Lung (tissue), 11 donors: ENCODE measurements at regions not wholly inside any gene's neighbourhood (a gene's known extent, or its start where the extent isn't known, plus 50 kb on each side); places are given as distances from the start of the nearest gene placed in this dataset.

Experiments used
- ATAC-seq: fragments of 200-7000 bp; cut with Tn5 transposase; one replicate; pipeline ENCODE4 v1.9.1; 2020; ENCODE audit warnings: moderate number of reproducible peaks; ENCODE audit not compliant: insufficient read depth, low FRiP score
- DNase-seq, 3 donors: peaks; one replicate each; pipeline ENCODE4 v3.0.0-alpha.2; 2013 to 2017
- H3K27ac ChIP-seq, 2 donors: one replicate each; pipeline ENCODE4 v1.5.1; 2013; ENCODE audit warnings: mild to moderate bottlenecking in 2 of 2, moderate library complexity in 2 of 2, control low read depth in 1 of 2, inconsistent platforms in 1 of 2, low read depth in 1 of 2, low read length in 1 of 2
- H3K27me3 ChIP-seq, 3 donors: one replicate each; pipeline ENCODE4 v1.5.1; 2013; ENCODE audit warnings: low read length in 2 of 3; ENCODE audit not compliant: control insufficient read depth in 3 of 3, insufficient read depth in 3 of 3
- H3K36me3 ChIP-seq, 4 donors: one replicate each; pipeline ENCODE4 v1.5.1; 2013; ENCODE audit warnings: low read length in 4 of 4, mild to moderate bottlenecking in 1 of 4, moderate library complexity in 1 of 4; ENCODE audit not compliant: control insufficient read depth in 4 of 4, insufficient read depth in 4 of 4
- H3K4me1 ChIP-seq, 5 donors: one replicate each; pipeline ENCODE4 v1.5.1; 2013; ENCODE audit warnings: low read length in 5 of 5, mild to moderate bottlenecking in 2 of 5, moderate library complexity in 1 of 5; ENCODE audit not compliant: control insufficient read depth in 5 of 5, insufficient read depth in 5 of 5
- H3K4me3 ChIP-seq: one replicate; pipeline ENCODE4 v1.5.1; 2013; ENCODE audit warnings: mild to moderate bottlenecking, control low read depth, moderate library complexity
- H3K9ac ChIP-seq, 2 donors: one replicate each; pipeline ENCODE4 v1.5.1; 2013; ENCODE audit warnings: low read length in 2 of 2, control low read depth in 1 of 2; ENCODE audit not compliant: insufficient read depth in 1 of 2
- H3K9me3 ChIP-seq, 4 donors: one replicate each; pipeline ENCODE4 v1.5.1; 2013; ENCODE audit warnings: low read length in 3 of 4, mild to moderate bottlenecking in 1 of 4, moderate library complexity in 1 of 4; ENCODE audit not compliant: control insufficient read depth in 4 of 4, insufficient read depth in 3 of 4
- CTCF ChIP-seq: IDR thresholded peaks from 2 replicates; pipeline ENCODE4 v1.5.1; 2012; ENCODE audit warnings: mild to moderate bottlenecking; ENCODE audit errors: control extremely low read depth, extremely low read depth
- WGBS, 2 donors: extraction: QIAGEN DNeasy Blood & Tissue Kit; methylation state at CpG; one replicate each; pipeline ENCODE4 v1.1.7; 2013; 5-methylcytosine and 5-hydroxymethylcytosine counted together
- donor health status: control.
- donor health status: control.
- donor health status: Bipolar disorder and iron deficiency.
- donor health status: healthy.
- donor health status: DM: yes; HTN: yes; CAD: no.

- ATAC-seq (no peak), DNase-seq (no peak)
- H3K27me3 ChIP-seq: no peaks in the 10 kb centered on the region
- WGBS, 2 donors: 89 to 90% methylated on average over 4 of the region's 4 CpGs
- no peaks in the 10 kb centered on the region for H3K4me1 ChIP-seq
- H3K4me3 ChIP-seq: no peak overlapping the region
- H3K9me3 ChIP-seq: no peaks in the 10 kb centered on the region
- H3K36me3 ChIP-seq: no peaks in the 10 kb centered on the region
- H3K27ac ChIP-seq: no peak overlapping the region
- no peak for TF ChIP-seq CTCF
- no peak overlapping the region for H3K9ac ChIP-seq
These were observed 754.4 kb upstream of the IGFBP3 start for GRCh38 chr7:46675456-46675855.

DNA sequence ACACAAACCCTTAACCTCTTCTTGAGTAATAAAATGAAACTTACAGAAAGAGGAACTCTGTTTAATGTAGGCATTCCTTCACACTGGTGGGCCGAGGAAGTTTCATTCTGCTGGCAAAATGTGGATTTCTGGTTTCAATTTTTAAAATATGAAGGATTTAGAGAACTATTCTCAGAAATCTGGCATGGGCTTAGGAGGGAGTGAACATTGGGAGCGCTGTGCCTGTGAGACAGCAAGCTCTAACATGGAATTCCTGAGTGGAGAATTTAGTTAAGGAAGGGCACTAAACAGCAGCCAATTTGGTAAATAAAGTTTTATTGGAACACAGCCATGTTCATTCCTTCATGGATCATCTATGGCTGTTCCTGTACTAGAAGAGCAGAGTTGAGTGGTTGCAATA lies 751.8 kb upstream of the IGFBP3 start:
- DNase-seq: no peak
- no peak overlapping the region for H3K27ac ChIP-seq
- H3K9me3 ChIP-seq: no peaks in the 10 kb centered on the region
- H3K9ac ChIP-seq: no peak overlapping the region
- no peaks in the 10 kb centered on the region for H3K36me3 ChIP-seq
- H3K4me1 ChIP-seq: no peaks in the 10 kb centered on the region
- 67 to 68% methylated on average over 2 of the region's 2 CpGs for WGBS, 2 donors
- ATAC-seq: no peak
- no peaks in the 10 kb centered on the region for H3K27me3 ChIP-seq
- H3K4me3 ChIP-seq: no peak overlapping the region
- TF ChIP-seq CTCF: no peak

- Histone ChIP-seq H3K4me3 (no peak overlapping the region), H3K27me3 (no peaks in the 10 kb centered on the region), H3K9ac (no peak overlapping the region), H3K36me3 (no peaks in the 10 kb centered on the region), H3K9me3 (no peaks in the 10 kb centered on the region), H3K27ac (no peak overlapping the region), H3K4me1 (no peaks in the 10 kb centered on the region)
- ATAC-seq (no peak), DNase-seq (no peak)
- TF ChIP-seq CTCF: no peak
- WGBS, 2 donors: 76 to 78% methylated on average over 1 of the region's 1 CpG
These were observed 750.2 kb upstream of the IGFBP3 start for GRCh38 chr7:46671108-46671769.

DNA sequence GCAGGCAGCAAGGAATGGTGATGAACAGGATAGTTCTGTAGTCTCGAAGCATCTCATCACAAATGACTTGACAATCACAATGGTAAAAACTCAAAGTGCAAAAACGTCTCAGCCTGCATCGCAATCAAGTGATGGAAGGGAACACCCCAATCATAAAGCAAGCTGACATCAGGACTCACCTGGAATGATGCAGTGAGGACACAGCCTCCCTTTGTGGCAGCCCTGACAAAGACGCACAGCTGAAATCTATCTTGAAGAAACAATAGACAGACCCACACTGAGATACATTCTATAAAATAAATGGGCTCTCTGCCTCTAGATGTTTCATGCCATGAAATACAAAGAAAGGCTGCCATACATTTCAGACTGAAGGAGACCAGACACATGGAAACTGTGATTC lies 748.0 kb upstream of the IGFBP3 start:
- no peak for TF ChIP-seq CTCF

More for the DNA sequence above, 748.0 kb upstream of the IGFBP3 start:
- WGBS, 2 donors: 89 to 91% methylated on average over 4 of the region's 4 CpGs
- Histone ChIP-seq H3K4me1 (no peaks in the 10 kb centered on the region), H3K27me3 (no peaks in the 10 kb centered on the region), H3K4me3 (no peak overlapping the region), H3K9ac (no peak overlapping the region), H3K36me3 (no peaks in the 10 kb centered on the region), H3K27ac (no peak overlapping the region), H3K9me3 (no peaks in the 10 kb centered on the region)
- no peak for ATAC-seq
- no peak for DNase-seq
